ENCODE measurements at regions not wholly inside any gene's neighbourhood (a gene's known extent, or its start where the extent isn't known, plus 50 kb on each side); places are given as distances from the start of the nearest gene placed in this dataset.

GRCh38 chr9:135328485-135329417, 150.8 kb upstream of the PPP1R26 start (continued):
- no peak for TF ChIP-seq CEBPB (IDR thresholded peaks at IDR 0.05; ENCODE audit: low read depth, low read length)

DNA sequence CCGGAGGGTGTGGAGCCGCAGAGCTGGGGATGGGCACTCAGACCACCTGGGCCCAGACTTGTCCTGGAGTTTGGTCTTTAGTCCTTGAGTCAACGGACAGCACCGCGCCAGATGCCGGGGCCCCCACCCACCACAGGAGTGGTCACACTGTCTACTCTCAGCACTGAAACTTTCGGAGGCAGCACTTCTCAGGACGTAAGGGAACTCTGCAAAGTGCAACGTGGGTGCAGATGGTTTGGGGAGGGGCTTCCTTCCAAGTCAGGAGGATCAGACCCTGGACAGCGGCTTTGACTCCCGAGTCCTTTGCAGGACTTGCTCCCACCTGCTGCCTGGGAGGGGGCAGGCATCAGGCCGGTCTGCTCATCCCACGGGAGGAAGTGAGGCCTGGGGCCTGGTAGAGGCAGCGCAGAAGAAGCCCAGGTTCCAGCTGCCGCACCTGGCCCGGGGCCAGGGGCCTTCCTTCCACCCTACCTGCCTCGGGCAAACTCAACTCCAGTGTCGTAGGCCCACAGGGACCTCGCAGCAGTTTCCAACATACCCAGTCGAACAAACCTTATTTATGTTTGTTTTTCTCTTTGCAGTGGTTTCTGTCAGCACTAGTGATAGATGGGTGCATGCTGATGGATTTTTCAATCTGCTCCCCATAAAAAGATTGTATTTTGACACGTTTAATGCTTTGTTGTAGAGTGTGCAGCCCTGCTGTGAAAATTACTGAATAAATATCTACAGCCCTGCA, 149.8 kb upstream of the PPP1R26 start:
- no peaks in the 10 kb centered on the region for H3K36me3 ChIP-seq (ENCODE audit: control insufficient read depth, insufficient read depth, low read length)
- H4K20me1 ChIP-seq (ENCODE audit: insufficient read depth, low read length): no peaks in the 10 kb centered on the region
- H3K9me3 ChIP-seq (ENCODE audit: control insufficient read depth, insufficient read depth, low read length): peaks cover 30% of the 10 kb centered on the region
- H3K9me1 ChIP-seq (ENCODE audit: insufficient read depth, low read length): no peaks in the 10 kb centered on the region
- no peak overlapping the region for H3K56ac ChIP-seq (ENCODE audit: extremely low read depth, insufficient read depth, low read length)
- no peak overlapping the region for H3K27ac ChIP-seq (ENCODE audit: insufficient read depth, low read length)
- WGBS, 2 experiments (ENCODE audit: extremely low coverage in 2 of 2, insufficient read length in 1 of 2): 0% methylated on average over 1 of the region's 21 CpGs; no CpG with 5 or more reads in 1 of the 2 experiments
- ChIA-PET CTCF (no interaction called here), POLR2A (ENCODE audit: unreplicated experiment) (no interaction called here)
- intact Hi-C loops (cut with micrococcal nuclease): no loop called here
- BruUV-seq (replicated peaks): no TSS peak
- DNase-seq: no peak
- H2AK9ac ChIP-seq (replicated peaks; ENCODE audit: low read depth, low read length, poor library complexity): no peak overlapping the region
- no peak for ATAC-seq (ENCODE audit: low read depth)
- no peak overlapping the region for H2AFZ ChIP-seq (replicated peaks; ENCODE audit: low read length, poor library complexity)
- H3K79me1 ChIP-seq (ENCODE audit: low read depth in 1 of 2, low read length in 2 of 2): no peaks in the 10 kb centered on the region
- H3K18ac ChIP-seq (ENCODE audit: low read depth, low read length): no peak overlapping the region
- in situ Hi-C loops (cut with MboI; ENCODE audit: low sequenced_read_pairs): no loop called here
- H3K4me1 ChIP-seq (ENCODE audit: control insufficient read depth, insufficient read depth, low read length): no peaks in the 10 kb centered on the region
- H3K27me3 ChIP-seq (ENCODE audit: control insufficient read depth, insufficient read depth, low read length): no peaks in the 10 kb centered on the region
- H4K91ac ChIP-seq (ENCODE audit: insufficient read depth, low read depth, low read length): no peak overlapping the region
- H3K14ac ChIP-seq (replicated peaks; ENCODE audit: low read depth, low read length): no peak overlapping the region
- H3K9ac ChIP-seq (ENCODE audit: low read depth, low read length): no peak overlapping the region
- H3K4me3 ChIP-seq (ENCODE audit: insufficient read depth, low read depth, low read length): no peak overlapping the region
- dilution Hi-C loops (cut with HindIII; ENCODE audit: low sequenced_read_pairs, unreplicated experiment): no loop called here
- H3K4ac ChIP-seq (ENCODE audit: low read depth, low read length): no peak overlapping the region
- H3K23ac ChIP-seq (ENCODE audit: low read depth, low read length): no peak overlapping the region
- no peak overlapping the region for H2BK15ac ChIP-seq (ENCODE audit: low read depth, low read length)
- no peak overlapping the region for H2BK120ac ChIP-seq (ENCODE audit: low read depth, low read length)
- no peak overlapping the region for H4K5ac ChIP-seq (ENCODE audit: low read depth, low read length)
- no peak overlapping the region for H4K8ac ChIP-seq (ENCODE audit: low read depth in 2 of 2, low read length in 2 of 2)
- H2AK5ac ChIP-seq (ENCODE audit: low read depth, low read length): no peak overlapping the region
- H2BK5ac ChIP-seq (ENCODE audit: low read depth, low read length, poor library complexity, severe bottlenecking): no peak overlapping the region
- no peak overlapping the region for H3K4me2 ChIP-seq (ENCODE audit: low read depth, low read length)
- H2BK20ac ChIP-seq (ENCODE audit: low read depth, low read length): no peak overlapping the region
- TF ChIP-seq SMC3 (IDR thresholded peaks at IDR 0.05; ENCODE audit: low read depth, low read length): no peak
- TF ChIP-seq CEBPB (IDR thresholded peaks at IDR 0.05; ENCODE audit: low read depth, low read length): no peak
- no peak for TF ChIP-seq ELK1 (IDR thresholded peaks at IDR 0.05; ENCODE audit: borderline replicate concordance, low read depth, low read length)
- no peak for TF ChIP-seq RFX5 (IDR thresholded peaks at IDR 0.05; ENCODE audit: low read depth, low read length)
- no peak for TF ChIP-seq POLR2A (IDR thresholded peaks at IDR 0.05; ENCODE audit: low read depth, low read length)
- TF ChIP-seq BHLHE40 (IDR thresholded peaks at IDR 0.05; ENCODE audit: low read depth, low read length): no peak
- TF ChIP-seq, protein P1, sequence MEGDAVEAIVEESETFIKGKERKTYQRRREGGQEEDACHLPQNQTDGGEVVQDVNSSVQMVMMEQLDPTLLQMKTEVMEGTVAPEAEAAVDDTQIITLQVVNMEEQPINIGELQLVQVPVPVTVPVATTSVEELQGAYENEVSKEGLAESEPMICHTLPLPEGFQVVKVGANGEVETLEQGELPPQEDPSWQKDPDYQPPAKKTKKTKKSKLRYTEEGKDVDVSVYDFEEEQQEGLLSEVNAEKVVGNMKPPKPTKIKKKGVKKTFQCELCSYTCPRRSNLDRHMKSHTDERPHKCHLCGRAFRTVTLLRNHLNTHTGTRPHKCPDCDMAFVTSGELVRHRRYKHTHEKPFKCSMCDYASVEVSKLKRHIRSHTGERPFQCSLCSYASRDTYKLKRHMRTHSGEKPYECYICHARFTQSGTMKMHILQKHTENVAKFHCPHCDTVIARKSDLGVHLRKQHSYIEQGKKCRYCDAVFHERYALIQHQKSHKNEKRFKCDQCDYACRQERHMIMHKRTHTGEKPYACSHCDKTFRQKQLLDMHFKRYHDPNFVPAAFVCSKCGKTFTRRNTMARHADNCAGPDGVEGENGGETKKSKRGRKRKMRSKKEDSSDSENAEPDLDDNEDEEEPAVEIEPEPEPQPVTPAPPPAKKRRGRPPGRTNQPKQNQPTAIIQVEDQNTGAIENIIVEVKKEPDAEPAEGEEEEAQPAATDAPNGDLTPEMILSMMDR (conservative IDR thresholded peaks at IDR 0.05; ENCODE audit: low read depth, low read length): no peak
- no peak for TF ChIP-seq MXI1 (IDR thresholded peaks at IDR 0.05; ENCODE audit: borderline replicate concordance, low read depth, low read length)
- TF ChIP-seq FOS (IDR thresholded peaks at IDR 0.05; ENCODE audit: low read depth, low read length): no peak
- no peak for TF ChIP-seq MAFK (IDR thresholded peaks at IDR 0.05; ENCODE audit: low read depth, low read length)
- TF ChIP-seq MAZ (IDR thresholded peaks at IDR 0.05; ENCODE audit: borderline replicate concordance, low read depth, low read length): no peak
- TF ChIP-seq NFE2L2 (IDR thresholded peaks at IDR 0.05; ENCODE audit: low read depth, low read length): no peak

All from IMR-90 (cell line).